Keratinocyte (primary cell): ENCODE measurements at regions not wholly inside any gene's neighbourhood (a gene's known extent, or its start where the extent isn't known, plus 50 kb on each side); places are given as distances from the start of the nearest gene placed in this dataset.

Experiments
- EZH2 ChIP-seq: IDR thresholded peaks from one replicate; pipeline ENCODE4 v1.6.1; 2012; ENCODE audit warnings: inconsistent platforms, mild to moderate bottlenecking, low read length, moderate library complexity
- TF ChIP-seq, protein P1 (sequence below), 3 experiments: IDR thresholded peaks in 1 of 3; conservative IDR thresholded peaks in 1 of 3; optimal IDR thresholded peaks in 1 of 3; 2 replicates in 2 of 3; 3 replicates in 1 of 3; pipeline versions ENCODE3 to v1.5.1; 2011; ENCODE audit warnings: low read length in 3 of 3, mild to moderate bottlenecking in 3 of 3, moderate library complexity in 2 of 3, control low read depth in 1 of 3, inconsistent platforms in 1 of 3; ENCODE audit not compliant: insufficient read depth in 2 of 3; ENCODE audit errors: extremely low read depth in 1 of 3

DNA sequence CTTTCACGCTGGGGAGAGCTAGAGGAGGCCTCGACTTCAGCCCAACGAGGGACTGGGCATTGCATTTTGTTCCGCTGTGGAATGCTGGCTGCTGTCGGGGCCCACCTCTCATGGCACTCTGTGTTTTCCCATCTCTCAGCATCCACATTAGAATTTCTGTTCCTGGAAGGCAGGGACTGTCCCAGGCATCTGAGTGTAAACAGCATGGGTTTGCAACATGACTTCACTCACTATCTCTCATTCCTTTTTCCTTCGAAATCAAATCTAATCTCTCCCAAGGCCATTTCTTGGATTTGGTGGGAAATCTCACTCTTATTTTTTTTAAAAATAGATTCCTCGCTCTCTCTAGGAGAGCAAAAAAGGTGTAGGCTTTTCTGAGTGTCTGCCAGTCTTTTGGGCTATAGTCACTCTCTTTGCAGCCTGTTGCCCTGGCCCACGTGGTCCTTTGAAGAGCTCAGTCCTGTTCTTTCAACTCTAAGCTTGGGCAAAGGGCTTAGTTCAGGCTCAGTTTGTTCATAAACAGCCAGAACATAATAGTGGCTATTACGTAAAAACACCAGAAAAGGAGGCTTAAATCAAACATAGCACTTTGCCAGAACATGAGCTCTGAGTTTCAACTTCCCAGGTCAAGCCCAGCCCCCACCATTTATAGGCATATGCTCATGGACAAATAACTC is 284.6 kb upstream of the ZFP64 start:
- TF ChIP-seq EZH2, result no peak
- TF ChIP-seq, protein P1, sequence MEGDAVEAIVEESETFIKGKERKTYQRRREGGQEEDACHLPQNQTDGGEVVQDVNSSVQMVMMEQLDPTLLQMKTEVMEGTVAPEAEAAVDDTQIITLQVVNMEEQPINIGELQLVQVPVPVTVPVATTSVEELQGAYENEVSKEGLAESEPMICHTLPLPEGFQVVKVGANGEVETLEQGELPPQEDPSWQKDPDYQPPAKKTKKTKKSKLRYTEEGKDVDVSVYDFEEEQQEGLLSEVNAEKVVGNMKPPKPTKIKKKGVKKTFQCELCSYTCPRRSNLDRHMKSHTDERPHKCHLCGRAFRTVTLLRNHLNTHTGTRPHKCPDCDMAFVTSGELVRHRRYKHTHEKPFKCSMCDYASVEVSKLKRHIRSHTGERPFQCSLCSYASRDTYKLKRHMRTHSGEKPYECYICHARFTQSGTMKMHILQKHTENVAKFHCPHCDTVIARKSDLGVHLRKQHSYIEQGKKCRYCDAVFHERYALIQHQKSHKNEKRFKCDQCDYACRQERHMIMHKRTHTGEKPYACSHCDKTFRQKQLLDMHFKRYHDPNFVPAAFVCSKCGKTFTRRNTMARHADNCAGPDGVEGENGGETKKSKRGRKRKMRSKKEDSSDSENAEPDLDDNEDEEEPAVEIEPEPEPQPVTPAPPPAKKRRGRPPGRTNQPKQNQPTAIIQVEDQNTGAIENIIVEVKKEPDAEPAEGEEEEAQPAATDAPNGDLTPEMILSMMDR (optimal IDR thresholded peaks at IDR 0.05 in 1 of 3, IDR thresholded peaks at IDR 0.05 in 1 of 3, conservative IDR thresholded peaks at IDR 0.05 in 1 of 3; ENCODE audit: extremely low read depth in 1 of 3, insufficient read depth in 2 of 3, low read length in 3 of 3), result no peak
